Stimulated activated CD4-positive, alpha-beta T cell treated with anti-CD3 and anti-CD28 coated beads, Interleukin-1b, Interleukin-23, amount 100 ng/mL, for 1 hour (primary cell): ENCODE measurements at regions not wholly inside any gene's neighbourhood (a gene's known extent, or its start where the extent isn't known, plus 50 kb on each side); places are given as distances from the start of the nearest gene placed in this dataset.

Experiments
- DNase-seq, 2 donors: peaks; one replicate each; pipeline ENCODE4 v3.0.0-alpha.2; 2020; ENCODE audit warnings: low read depth in 2 of 2

GRCh38 chr10:94085766-94086437 is 92.2 kb downstream of the PLCE1 start:
- DNase-seq: no peak

DNA sequence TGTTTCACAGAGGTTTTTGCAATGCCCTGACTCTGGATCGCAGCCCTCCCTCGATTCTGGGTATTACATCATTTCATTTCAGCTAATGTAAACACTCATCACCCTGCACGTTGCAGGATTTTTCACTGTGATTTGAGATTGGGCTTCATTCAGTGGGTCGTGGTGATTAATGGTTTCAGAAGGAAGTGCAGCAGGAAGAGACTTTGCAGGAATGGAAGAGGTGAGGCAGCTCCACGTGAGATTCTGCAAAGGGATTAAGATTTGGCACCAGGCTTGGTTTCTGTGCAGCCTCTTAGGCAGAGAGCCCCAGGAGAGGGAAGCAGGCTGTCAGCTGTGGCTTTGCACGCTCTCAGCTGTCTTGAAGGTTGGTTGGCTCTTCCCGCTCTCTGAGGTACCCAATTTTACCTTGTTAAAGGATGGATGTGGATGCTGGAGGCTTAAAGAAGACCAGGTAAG is 95.2 kb downstream of the PLCE1 start:
- no peak for DNase-seq

- no peak for DNase-seq
These were observed 97.9 kb downstream of the PLCE1 start for GRCh38 chr10:94091649-94092048.

- DNase-seq: no peak
These were observed 99.1 kb downstream of the PLCE1 start for GRCh38 chr10:94092848-94093247.

GRCh38 chr10:94093286-94093905 is 99.7 kb downstream of the PLCE1 start:
- no peak for DNase-seq

GRCh38 chr10:94094540-94094939 is 100.8 kb downstream of the PLCE1 start:
- DNase-seq: no peak

DNA sequence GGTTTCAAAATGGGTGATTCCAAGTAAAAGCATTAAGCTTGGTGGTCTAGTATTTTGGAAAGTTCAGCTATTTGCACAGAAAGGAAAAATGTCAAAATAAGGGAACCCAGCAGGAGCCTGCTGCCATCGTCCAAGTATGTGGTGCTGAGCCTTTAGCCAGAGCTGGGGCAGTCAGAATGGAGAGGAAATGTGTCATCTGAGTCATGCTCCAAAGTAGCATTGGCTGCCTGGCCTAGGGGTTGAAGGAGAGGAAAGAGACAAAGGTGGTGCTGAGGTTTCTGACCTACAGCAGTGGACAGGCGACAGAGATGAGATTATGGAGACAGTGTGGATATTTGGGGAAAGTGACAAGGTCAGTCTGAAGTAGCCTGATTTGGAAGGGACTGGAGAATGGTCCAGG is 103.9 kb downstream of the PLCE1 start:
- no peak for DNase-seq

GRCh38 chr10:94098896-94099295 is 105.2 kb downstream of the PLCE1 start:
- no peak for DNase-seq

- no peak for DNase-seq
These were observed 108.2 kb downstream of the PLCE1 start for GRCh38 chr10:94101894-94102293.

DNA sequence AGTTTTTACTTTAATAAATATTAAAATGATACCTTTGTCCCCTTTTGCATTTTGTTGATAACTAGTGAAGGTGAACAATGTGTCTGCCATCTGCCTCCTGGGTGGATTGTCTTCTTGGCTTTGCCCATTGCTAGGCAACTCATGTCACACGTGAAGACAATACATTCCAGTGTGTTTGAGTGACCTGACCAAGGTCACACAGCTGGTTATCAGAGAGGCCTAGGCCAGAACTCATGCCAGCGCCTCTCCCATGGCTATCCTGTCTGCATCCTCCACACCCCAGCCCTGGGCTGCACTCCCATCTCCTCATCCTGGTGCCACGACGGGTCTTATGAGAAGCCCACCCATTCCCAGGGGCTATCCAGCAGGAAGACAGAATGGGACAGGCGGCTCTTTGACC is 108.7 kb downstream of the PLCE1 start:
- no peak for DNase-seq

DNA sequence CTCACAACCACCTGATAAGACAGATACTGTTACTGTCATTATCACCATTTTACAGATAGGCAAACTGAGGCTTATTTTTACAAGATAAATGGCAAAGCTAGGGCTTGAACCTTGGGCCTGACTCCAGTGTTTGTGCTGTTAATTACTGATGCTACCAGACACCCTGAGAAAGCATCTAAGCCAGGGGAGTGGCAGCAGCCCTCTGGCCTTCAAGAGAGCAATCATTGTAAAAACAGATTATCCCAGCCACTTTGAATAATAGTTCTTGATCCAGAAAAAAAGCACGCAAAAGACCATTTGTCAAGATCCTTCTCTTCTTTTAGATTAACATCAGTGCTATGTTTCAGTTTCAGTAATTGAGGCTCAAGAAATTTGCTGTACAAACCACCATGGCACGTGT is 109.5 kb downstream of the PLCE1 start:
- DNase-seq: no peak

- DNase-seq: no peak
These were observed 110.1 kb downstream of the PLCE1 start for GRCh38 chr10:94103801-94104221.

GRCh38 chr10:94104316-94105000 is 110.7 kb downstream of the PLCE1 start:
- no peak for DNase-seq

DNA sequence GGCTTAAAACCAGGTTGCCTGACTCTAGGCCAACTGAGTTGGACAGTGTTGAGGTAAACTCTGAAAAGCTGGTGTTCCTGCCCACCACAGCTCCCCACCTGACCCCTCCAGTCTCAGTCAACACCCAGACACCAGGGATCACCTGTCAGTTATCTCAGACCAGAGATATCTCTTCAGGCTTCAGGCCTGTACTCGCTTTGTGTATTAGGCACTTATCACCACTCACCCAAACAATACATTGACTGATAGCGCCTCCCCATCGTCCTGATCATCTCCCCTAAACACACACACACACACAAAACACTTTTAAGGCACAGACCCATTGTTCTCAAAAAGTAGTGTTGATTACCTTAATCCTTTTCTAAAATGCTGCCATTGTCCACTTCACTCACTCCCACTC is 111.5 kb downstream of the PLCE1 start:
- no peak for DNase-seq

DNA sequence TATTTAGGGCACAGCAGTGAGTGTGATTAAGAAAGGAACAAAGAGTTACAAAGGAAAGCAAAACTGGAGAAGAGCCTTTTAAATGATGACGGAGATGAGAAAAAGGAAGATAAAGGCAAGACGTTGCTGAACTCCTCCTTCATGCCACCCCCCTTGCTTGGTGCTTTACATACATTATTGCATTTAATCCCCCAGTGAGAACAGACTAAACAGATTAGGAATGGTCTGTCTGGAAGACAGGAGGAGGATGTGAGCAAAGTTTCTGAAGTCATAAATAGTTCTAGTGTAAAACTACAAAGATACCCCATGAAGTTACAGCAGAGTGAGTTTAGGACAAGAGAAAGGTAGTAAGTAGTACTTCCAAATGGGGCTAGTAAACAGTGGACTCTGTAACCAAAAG is 113.5 kb downstream of the PLCE1 start:
- no peak for DNase-seq

DNA sequence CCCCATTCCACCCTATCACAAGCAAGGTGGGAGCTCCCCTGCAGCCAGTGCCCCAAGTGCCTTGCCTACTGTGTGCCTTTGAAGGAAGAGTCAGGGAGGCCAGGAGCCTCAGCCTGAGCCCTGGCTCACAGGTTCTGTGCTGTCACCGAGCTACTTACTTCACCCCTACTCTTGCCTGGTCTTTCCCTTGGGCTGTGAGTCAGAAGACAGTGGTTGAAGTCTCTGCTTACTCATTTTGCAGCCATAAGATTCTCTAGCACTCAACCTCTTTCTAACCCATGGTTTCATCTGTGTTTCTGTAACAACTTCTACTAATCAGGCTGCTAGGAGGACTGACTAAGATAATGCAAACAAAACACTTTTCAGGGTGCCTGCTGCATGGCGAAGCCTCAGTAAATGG is 114.5 kb downstream of the PLCE1 start:
- DNase-seq: no peak

DNA sequence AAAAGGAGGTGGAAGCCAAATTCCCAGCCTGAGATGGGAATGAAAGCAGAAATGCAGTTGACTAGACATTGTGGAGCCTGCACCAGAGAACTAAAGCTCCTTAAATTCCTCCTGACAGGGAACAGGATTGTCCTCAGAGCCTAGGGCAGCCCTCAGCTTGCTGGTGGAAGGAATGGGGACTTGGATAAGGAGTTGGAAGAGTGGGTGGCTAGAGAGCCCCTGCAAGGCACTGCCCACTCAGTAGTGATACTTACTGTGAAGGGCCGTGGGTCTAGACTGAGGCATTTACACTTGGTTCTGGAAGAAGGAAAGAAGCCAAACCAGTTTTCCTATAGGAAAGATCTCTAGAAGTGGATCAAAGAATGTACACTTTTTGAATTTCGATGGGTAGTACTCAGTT is 117.6 kb downstream of the PLCE1 start:
- DNase-seq: no peak

DNA sequence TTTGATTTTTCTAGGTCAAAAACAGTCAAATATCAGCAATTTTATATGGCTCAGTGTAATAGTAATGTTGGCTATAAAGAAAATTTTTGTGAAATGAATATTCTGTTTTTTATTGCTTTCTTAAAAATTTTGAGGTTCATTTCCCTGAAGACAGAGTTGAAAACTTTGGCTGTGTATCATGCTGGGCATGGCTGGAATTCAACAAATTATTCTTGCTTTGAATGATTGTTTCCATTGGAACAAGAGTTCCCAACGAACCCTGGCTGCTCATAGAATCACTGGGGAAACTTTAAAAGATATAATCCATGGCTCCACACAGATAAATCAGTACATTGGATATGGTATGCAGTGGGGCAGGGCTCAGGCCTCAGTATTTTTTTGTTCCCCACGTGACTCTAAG is 118.6 kb downstream of the PLCE1 start:
- DNase-seq: no peak

- no peak for DNase-seq
These were observed 122.0 kb downstream of the PLCE1 start for GRCh38 chr10:94115725-94116124.

GRCh38 chr10:94116848-94117247 is 123.1 kb downstream of the PLCE1 start:
- no peak for DNase-seq

DNA sequence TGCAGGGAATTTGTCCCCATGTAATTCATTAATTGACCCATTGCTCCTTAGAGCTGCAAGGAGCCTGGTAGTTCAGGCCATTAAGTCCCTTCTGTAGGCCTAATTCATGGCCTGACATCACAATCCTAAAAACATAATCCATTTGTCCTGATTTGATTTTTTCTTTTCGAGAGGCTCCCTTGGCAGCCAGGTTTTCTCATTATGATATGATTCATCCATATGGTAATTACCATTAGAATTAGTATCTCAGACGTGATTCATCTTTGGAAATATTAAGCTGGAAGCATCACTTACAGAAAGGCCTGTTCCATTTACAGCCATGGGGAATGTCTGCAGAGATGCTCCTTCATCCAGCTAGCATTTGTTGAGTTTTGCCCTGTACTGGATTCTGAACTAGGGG is 128.5 kb downstream of the PLCE1 start:
- DNase-seq: no peak

GRCh38 chr10:94123258-94123995 is 129.7 kb downstream of the PLCE1 start:
- no peak for DNase-seq
